Stimulated activated CD4-positive, alpha-beta T cell treated with anti-CD3 and anti-CD28 coated beads, Interleukin-15, amount 100 ng/mL, for 24 hours (primary cell): ENCODE measurements at regions not wholly inside any gene's neighbourhood (a gene's known extent, or its start where the extent isn't known, plus 50 kb on each side); places are given as distances from the start of the nearest gene placed in this dataset.

ENCODE experiments used
- DNase-seq: peaks from one replicate; pipeline ENCODE4 v3.0.0-alpha.2; 2020

- no peak for DNase-seq
These were observed 494.2 kb upstream of the ZMIZ1 start for GRCh38 chr10:78574547-78574946.

GRCh38 chr10:78575400-78575799, 493.4 kb upstream of the ZMIZ1 start:
- DNase-seq = no peak

- DNase-seq = no peak
These were observed 492.5 kb upstream of the ZMIZ1 start for GRCh38 chr10:78576276-78576675.

GRCh38 chr10:78577712-78578111, 491.1 kb upstream of the ZMIZ1 start:
- no peak for DNase-seq

GRCh38 chr10:78578929-78579328, 489.8 kb upstream of the ZMIZ1 start:
- peak; percentile 80 for DNase-seq

- DNase-seq = no peak
These were observed 489.2 kb upstream of the ZMIZ1 start for GRCh38 chr10:78579576-78579975.

GRCh38 chr10:78579995-78580394, 488.8 kb upstream of the ZMIZ1 start:
- DNase-seq = no peak

- DNase-seq = no peak
These were observed 487.6 kb upstream of the ZMIZ1 start for GRCh38 chr10:78581133-78581694.

- no peak for DNase-seq
These were observed 486.2 kb upstream of the ZMIZ1 start for GRCh38 chr10:78582540-78582939.

GRCh38 chr10:78584266-78584665, 484.5 kb upstream of the ZMIZ1 start:
- no peak for DNase-seq

GRCh38 chr10:78584681-78585080, 484.1 kb upstream of the ZMIZ1 start:
- DNase-seq = no peak

- no peak for DNase-seq
These were observed 482.8 kb upstream of the ZMIZ1 start for GRCh38 chr10:78585952-78586351.

GRCh38 chr10:78588194-78588811, 480.5 kb upstream of the ZMIZ1 start:
- DNase-seq = no peak

- no peak for DNase-seq
These were observed 479.1 kb upstream of the ZMIZ1 start for GRCh38 chr10:78589687-78590086.

GRCh38 chr10:78591066-78591465, 477.7 kb upstream of the ZMIZ1 start:
- no peak for DNase-seq

- DNase-seq = no peak
These were observed 474.1 kb upstream of the ZMIZ1 start for GRCh38 chr10:78594559-78595268.

- DNase-seq = no peak
These were observed 473.5 kb upstream of the ZMIZ1 start for GRCh38 chr10:78595269-78595619.

GRCh38 chr10:78596556-78596955, 472.2 kb upstream of the ZMIZ1 start:
- no peak for DNase-seq

- no peak for DNase-seq
These were observed 470.8 kb upstream of the ZMIZ1 start for GRCh38 chr10:78597796-78598555.

- DNase-seq = no peak
These were observed 469.5 kb upstream of the ZMIZ1 start for GRCh38 chr10:78599122-78599853.

- no peak for DNase-seq
These were observed 468.6 kb upstream of the ZMIZ1 start for GRCh38 chr10:78600121-78600665.

GRCh38 chr10:78600740-78601139, 468.0 kb upstream of the ZMIZ1 start:
- no peak for DNase-seq
